ENCODE measurements at regions not wholly inside any gene's neighbourhood (a gene's known extent, or its start where the extent isn't known, plus 50 kb on each side); places are given as distances from the start of the nearest gene placed in this dataset.

- H3K36me3 Mint-ChIP-seq (ENCODE audit: insufficient read depth, unreplicated experiment) = no peaks in the 10 kb centered on the region
- TF ChIP-seq CTCF (IDR thresholded peaks at IDR 0.05; ENCODE audit: insufficient read depth in 1 of 2, low read depth in 1 of 2, low read length in 1 of 2, severe bottlenecking in 1 of 2, unreplicated experiment in 1 of 2) = no peak
- POLR2A ChIA-PET = no interaction called here
- H3K27ac Mint-ChIP-seq (ENCODE audit: unreplicated experiment) = no peak overlapping the region
- H3K27me3 Mint-ChIP-seq (ENCODE audit: insufficient read depth, unreplicated experiment) = no peaks in the 10 kb centered on the region
- BruUV-seq (replicated peaks) = no TSS peak
- Histone ChIP-seq H3K9me3 (no peaks in the 10 kb centered on the region), H3K4me3 (ENCODE audit: low read depth, low read length) (no peak overlapping the region), H3K36me3 (ENCODE audit: control insufficient read depth, insufficient read depth, low read length) (no peaks in the 10 kb centered on the region), H3K27me3 (replicated peaks; ENCODE audit: control insufficient read depth, insufficient read depth, low read length) (no peaks in the 10 kb centered on the region), H3K4me1 (peaks cover 10% of the 10 kb centered on the region; the same call in 1 of the 2 replicates)
- CTCF ChIA-PET = no interaction called here
- peaks cover 15% of the 10 kb centered on the region for H3K9me3 Mint-ChIP-seq (ENCODE audit: unreplicated experiment)
- no peak for DNase-seq
- H3K4me1 Mint-ChIP-seq (ENCODE audit: low read depth, unreplicated experiment) = peaks cover 18% of the 10 kb centered on the region
- intact Hi-C loops (cut with micrococcal nuclease; ENCODE audit: unreplicated experiment) = no loop called here
- no peak overlapping the region for H3K4me3 Mint-ChIP-seq (ENCODE audit: unreplicated experiment)
Measured at GRCh38 chr18:10011751-10012150, 97.9 kb downstream of the VAPA start.

GRCh38 chr18:10012526-10012925 lies 98.7 kb downstream of the VAPA start:
- intact Hi-C loops (cut with micrococcal nuclease; ENCODE audit: unreplicated experiment) = no loop called here
- no peak overlapping the region for H3K4me3 Mint-ChIP-seq (ENCODE audit: unreplicated experiment)
- BruUV-seq (replicated peaks) = no TSS peak

GRCh38 chr18:10013621-10014543 lies 100.1 kb downstream of the VAPA start:
- no peak for TF ChIP-seq CTCF (IDR thresholded peaks at IDR 0.05; ENCODE audit: insufficient read depth in 1 of 2, low read depth in 1 of 2, low read length in 1 of 2, severe bottlenecking in 1 of 2, unreplicated experiment in 1 of 2)
- Histone ChIP-seq H3K27me3 (replicated peaks; ENCODE audit: control insufficient read depth, insufficient read depth, low read length) (no peaks in the 10 kb centered on the region), H3K36me3 (ENCODE audit: control insufficient read depth, insufficient read depth, low read length) (no peaks in the 10 kb centered on the region), H3K4me3 (ENCODE audit: low read depth, low read length) (no peak overlapping the region), H3K9me3 (no peaks in the 10 kb centered on the region), H3K4me1 (peaks cover 26% of the 10 kb centered on the region)
- Mint-ChIP-seq H3K27me3 (ENCODE audit: insufficient read depth, unreplicated experiment) (no peaks in the 10 kb centered on the region), H3K36me3 (ENCODE audit: insufficient read depth, unreplicated experiment) (no peaks in the 10 kb centered on the region), H3K4me3 (ENCODE audit: unreplicated experiment) (no peak overlapping the region), H3K9me3 (ENCODE audit: unreplicated experiment) (peaks cover 10% of the 10 kb centered on the region), H3K27ac (ENCODE audit: unreplicated experiment) (no peak overlapping the region), H3K4me1 (ENCODE audit: low read depth, unreplicated experiment) (peaks cover 32% of the 10 kb centered on the region)
- POLR2A ChIA-PET = no interaction called here
- peak in 1 of 2 experiments; percentile 15 for DNase-seq
- BruUV-seq (replicated peaks) = no TSS peak
- intact Hi-C loops (cut with micrococcal nuclease; ENCODE audit: unreplicated experiment) = no loop called here
- CTCF ChIA-PET = interaction anchor here (0.6 kb wide), 1 partner anchor 117 kb away, joined by 3 read pairs; no protein-coding TSS in a partner anchor

More at GRCh38 chr18:10012526-10012925, 98.7 kb downstream of the VAPA start:
- no peak for DNase-seq
- Mint-ChIP-seq H3K27me3 (ENCODE audit: insufficient read depth, unreplicated experiment) (no peaks in the 10 kb centered on the region), H3K27ac (ENCODE audit: unreplicated experiment) (no peak overlapping the region), H3K4me1 (ENCODE audit: low read depth, unreplicated experiment) (peaks cover 26% of the 10 kb centered on the region), H3K36me3 (ENCODE audit: insufficient read depth, unreplicated experiment) (no peaks in the 10 kb centered on the region), H3K9me3 (ENCODE audit: unreplicated experiment) (peaks cover 20% of the 10 kb centered on the region)
- peaks cover 14% of the 10 kb centered on the region for H3K4me1 ChIP-seq
- ChIA-PET CTCF (no interaction called here), POLR2A (no interaction called here)
- H3K4me3 ChIP-seq (ENCODE audit: low read depth, low read length) = no peak overlapping the region
- no peaks in the 10 kb centered on the region for H3K9me3 ChIP-seq
- no peak for TF ChIP-seq CTCF (IDR thresholded peaks at IDR 0.05; ENCODE audit: insufficient read depth in 1 of 2, low read depth in 1 of 2, low read length in 1 of 2, severe bottlenecking in 1 of 2, unreplicated experiment in 1 of 2)
- H3K36me3 ChIP-seq (ENCODE audit: control insufficient read depth, insufficient read depth, low read length) = no peaks in the 10 kb centered on the region
- H3K27me3 ChIP-seq (replicated peaks; ENCODE audit: control insufficient read depth, insufficient read depth, low read length) = no peaks in the 10 kb centered on the region
